ENCODE measurements at regions not wholly inside any gene's neighbourhood (a gene's known extent, or its start where the extent isn't known, plus 50 kb on each side); places are given as distances from the start of the nearest gene placed in this dataset.

- DNase-seq = no peak
Measured at GRCh38 chr12:13839365-13840336, 141.8 kb downstream of the GRIN2B start.

DNA sequence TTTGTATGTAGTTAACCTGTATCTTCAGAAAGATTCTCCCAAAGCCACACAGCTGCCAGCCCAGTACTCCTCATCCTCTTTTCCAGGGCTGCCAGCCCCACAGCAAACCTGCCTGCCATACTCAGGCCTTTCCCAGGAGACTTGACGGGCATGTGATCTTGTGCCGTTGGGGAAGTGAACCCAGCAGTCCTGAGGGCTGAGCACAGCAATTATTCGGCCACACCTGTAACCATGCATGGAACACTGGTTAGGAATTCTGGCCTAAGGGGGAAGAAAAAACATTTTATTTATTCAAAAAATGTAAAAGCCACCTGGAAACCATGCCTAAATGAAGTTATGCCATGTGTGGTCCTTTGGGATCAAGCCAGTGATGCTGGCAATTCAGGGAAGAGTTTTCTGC lies 145.3 kb downstream of the GRIN2B start:
- no peak for DNase-seq

GRCh38 chr12:13835652-13836051 lies 145.8 kb downstream of the GRIN2B start:
- no peak for DNase-seq

GRCh38 chr12:13834241-13834640 lies 147.2 kb downstream of the GRIN2B start:
- DNase-seq = no peak

DNA sequence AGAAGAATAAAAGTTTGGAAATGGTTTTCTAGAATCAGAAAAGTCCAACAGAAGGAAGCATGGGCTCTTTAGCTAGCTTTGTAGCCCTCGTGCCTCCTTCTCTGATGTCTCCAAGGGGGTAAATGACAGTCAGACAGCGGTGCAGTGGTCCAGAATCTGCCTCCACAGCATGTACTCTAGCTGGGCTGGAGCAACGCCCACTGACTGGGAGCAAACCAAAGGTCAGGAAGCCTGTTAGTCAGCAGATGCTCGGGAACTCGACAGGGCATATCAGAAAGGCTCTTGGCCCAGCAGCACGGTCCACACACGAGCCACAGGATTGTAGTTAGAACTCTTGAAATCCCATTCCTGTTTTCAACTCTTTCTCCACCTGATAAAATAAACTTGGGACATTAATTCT lies 164.3 kb downstream of the GRIN2B start:
- DNase-seq = no peak

GRCh38 chr12:13816394-13816793 lies 165.0 kb downstream of the GRIN2B start:
- no peak for DNase-seq

DNA sequence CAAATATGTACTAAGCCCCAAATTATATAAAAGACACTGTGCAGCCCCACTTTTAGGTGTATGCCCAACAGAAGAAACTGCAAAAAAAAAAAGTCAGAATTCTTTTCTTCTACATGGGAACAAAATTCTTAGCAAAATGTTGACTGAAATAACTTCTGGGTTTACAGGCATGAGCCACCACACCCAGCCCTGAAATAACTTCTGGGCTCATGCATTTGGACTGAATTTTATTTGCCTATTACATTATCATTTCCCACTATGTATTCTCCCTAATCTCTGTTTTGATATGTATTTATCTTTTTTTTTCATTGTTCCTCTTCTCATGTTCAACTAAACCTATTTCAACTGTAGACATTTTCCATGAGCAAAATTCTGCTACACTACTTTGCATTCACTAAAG lies 169.2 kb downstream of the GRIN2B start:
- no peak for DNase-seq

DNA sequence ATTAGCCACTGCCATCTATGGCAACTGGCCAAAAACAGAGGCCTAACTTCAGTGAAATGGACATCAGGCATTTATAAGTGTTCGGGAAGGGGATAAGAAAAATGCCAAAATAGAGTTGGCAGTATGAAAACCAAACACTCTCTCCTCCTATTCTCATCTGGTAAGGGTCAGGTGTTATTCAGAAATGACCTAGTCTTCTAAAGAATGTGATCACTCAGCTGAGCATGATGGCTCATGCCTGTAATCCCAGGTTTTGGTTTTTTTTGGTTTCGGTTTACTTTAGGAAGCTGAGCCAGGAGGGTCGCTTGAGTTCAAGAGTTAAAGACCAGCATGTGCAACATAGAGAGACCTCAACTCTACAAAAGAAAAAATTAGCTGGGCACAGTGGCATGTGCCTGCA lies 170.3 kb downstream of the GRIN2B start:
- no peak for DNase-seq

DNA sequence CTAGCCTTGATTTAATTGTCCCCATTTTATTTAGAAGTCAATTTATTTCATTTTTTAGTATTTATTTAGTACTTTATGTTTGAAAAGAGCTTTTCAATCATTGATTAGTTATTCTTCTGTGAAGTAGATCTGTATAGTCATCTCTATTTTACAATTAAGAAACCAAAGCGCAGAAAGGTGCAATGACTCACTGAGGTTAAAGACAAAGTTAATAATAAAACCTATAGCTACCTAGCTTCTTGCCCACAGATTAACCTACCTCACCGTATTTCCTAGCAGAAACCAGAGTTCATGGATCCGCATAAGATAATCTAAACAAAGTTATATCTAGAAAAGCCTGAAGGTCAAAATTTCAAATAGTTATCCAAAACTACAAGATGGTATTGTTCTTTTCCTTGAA lies 176.4 kb downstream of the GRIN2B start:
- no peak for DNase-seq

DNA sequence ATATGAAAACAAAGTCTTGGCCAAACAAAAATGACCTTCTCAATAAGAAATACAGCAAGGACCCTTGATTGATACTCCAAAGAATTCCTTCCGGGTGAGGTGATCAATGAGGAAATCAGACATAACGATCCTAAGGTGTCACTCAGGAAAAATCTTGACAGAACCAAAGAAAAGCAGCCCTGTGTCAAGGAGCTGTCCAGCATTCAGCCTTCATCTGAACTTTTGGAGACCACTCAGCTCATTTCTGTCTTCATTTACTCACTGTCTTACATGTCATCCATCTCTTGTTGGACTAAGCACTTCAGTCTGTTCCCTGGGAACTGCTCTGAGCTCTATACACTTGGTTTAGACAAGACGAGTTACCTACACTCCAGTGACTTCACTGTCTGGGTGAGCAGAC lies 179.9 kb downstream of the GRIN2B start:
- DNase-seq = no peak

GRCh38 chr12:13799574-13799973 lies 181.8 kb downstream of the GRIN2B start:
- DNase-seq = no peak

- DNase-seq = no peak
Measured at GRCh38 chr12:13798162-13798561, 183.2 kb downstream of the GRIN2B start.

DNA sequence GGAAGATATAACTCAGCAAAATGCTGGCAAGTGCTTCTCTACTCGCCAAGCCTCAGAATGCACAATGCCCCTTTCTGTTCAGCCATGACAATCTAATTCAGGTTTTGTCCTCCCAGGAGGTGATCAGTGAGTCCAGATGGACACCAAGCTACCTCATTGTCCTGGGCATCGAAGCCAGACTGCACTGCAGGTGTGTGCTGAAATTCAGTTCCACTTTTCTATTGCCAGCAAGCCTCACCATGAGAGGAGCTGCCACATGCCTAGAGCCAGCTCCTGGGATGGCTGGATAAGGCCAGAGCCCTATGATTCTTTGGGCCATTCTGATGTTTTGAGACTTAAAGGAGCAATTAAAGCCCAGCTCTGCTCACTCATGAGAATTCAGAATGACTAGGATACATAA lies 186.7 kb downstream of the GRIN2B start:
- no peak for DNase-seq

- DNase-seq = no peak
Measured at GRCh38 chr12:13790317-13790716, 191.1 kb downstream of the GRIN2B start.

GRCh38 chr12:13788626-13789025 lies 192.8 kb downstream of the GRIN2B start:
- DNase-seq = no peak

DNA sequence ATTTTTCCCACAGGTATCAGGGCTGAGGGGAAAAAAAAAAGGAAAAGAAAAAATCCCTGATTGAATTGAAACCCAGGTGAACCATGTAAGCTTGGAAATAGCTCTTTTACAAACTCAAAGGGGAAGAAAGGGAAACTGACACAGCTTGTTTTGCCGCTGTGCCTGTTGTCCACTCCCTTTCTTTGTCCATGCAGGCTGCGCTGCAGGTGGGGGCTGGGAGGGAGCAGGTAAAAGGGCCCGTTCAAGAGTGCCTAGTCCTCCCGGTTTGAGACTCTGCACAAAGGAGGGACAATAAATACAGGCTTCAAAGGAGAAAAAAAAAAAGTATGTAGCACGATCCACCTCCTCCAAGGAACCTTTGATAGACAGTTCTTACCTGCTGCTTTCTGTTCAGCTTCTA lies 194.8 kb downstream of the GRIN2B start:
- no peak for DNase-seq

GRCh38 chr12:13784504-13784903 lies 196.9 kb downstream of the GRIN2B start:
- no peak for DNase-seq

GRCh38 chr12:13780453-13780852 lies 200.9 kb downstream of the GRIN2B start:
- DNase-seq = no peak

DNA sequence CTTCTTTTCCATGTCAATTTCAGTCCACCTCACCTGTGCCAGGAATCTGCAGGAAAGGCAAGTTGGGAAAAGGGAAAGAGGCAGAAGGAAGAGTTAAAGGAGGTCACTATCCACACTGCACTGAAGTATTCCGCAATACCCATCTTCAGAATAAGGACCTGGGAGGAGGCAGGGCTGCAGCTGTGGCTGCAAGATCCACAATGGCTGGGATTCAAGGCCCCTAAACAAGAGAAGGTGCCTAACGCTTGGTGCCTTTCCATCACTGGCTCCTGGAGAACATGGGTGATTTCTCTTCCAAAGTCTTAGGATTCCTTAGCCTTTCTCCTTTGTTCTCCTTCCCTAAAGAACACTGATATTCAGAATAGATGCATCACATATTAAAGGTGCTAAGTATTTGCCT lies 204.0 kb downstream of the GRIN2B start:
- no peak for DNase-seq

DNA sequence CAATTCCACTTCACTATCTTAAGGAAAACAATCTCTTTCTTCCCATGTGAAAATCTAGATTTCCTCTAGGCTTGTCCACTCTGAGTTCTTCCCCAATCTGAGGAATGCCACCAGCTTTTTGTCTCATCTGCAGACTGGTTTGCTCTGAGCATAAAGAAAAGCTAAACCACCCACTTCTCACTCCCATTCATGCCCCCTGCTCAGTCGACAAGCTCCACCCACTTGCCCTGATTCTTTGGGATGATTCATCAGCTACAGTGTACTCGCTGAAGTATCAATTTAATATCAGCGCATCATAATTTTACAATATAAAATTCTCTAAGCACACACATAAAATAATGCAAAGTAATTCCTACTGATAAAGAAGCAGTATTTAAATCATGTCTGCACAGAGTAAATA lies 209.1 kb downstream of the GRIN2B start:
- DNase-seq = no peak

GRCh38 chr12:13770576-13770975 lies 210.8 kb downstream of the GRIN2B start:
- DNase-seq = no peak

GRCh38 chr12:13769966-13770365 lies 211.4 kb downstream of the GRIN2B start:
- DNase-seq = no peak

GRCh38 chr12:13769273-13769672 lies 212.1 kb downstream of the GRIN2B start:
- DNase-seq = no peak

DNA sequence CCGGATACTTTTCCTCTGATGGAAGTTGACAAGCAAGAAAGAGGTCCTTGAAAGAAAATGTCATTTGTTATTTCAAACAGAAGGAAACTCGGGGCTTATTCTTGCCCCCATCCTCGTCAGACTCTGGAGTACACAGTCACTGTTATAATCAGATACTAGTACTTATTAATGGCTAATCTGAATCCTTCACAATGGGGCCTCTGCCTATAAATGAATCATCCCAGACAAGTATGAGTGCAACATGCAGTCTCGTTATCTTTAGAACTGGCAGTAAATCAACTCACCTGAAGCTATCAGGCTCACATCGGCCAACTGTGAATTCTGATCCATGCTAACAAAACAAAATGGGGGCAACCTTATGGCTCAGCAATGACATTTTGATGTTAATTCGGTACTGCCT lies 216.7 kb downstream of the GRIN2B start:
- DNase-seq = no peak

DNA sequence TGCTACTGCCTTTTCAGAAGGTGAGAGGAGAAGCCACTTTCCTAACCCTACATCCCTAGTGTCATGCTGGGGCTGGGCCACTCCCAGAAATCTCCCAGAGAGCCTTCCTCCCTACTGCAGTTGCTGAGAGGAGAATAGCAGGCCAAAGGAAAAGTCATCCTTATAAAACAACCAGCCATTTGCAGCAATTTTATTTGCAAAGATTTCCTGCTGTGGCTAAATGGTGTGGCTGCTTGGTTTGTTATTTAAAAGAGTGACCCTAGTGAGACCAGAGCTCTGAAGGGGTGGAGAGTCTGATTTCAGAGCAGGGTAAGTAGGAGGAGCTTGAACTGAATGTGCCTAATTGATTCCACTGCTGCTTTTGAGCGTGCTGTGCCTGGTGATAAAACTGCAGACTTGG lies 232.0 kb downstream of the GRIN2B start:
- no peak for DNase-seq

Data from activated CD4-positive, alpha-beta T cell treated with anti-CD3 and anti-CD28 coated beads for 48 hours (primary cell).